Inferior parietal cortex (tissue), 1 donor: ENCODE measurements at regions not wholly inside any gene's neighbourhood (a gene's known extent, or its start where the extent isn't known, plus 50 kb on each side); places are given as distances from the start of the nearest gene placed in this dataset.
A peak's percentile ranks its signal among the peaks of the same experiment; 100 is the strongest.
"Not testable (repeated sequence)": the region's sequence is repeated elsewhere in the genome, so short reads cannot be mapped to it uniquely, and the experiment has no call there.

Experiments used
- DNase-seq: peaks from one replicate; pipeline ENCODE4 v3.0.0-alpha.2; 2016; ENCODE audit errors: extremely low spot score

DNA sequence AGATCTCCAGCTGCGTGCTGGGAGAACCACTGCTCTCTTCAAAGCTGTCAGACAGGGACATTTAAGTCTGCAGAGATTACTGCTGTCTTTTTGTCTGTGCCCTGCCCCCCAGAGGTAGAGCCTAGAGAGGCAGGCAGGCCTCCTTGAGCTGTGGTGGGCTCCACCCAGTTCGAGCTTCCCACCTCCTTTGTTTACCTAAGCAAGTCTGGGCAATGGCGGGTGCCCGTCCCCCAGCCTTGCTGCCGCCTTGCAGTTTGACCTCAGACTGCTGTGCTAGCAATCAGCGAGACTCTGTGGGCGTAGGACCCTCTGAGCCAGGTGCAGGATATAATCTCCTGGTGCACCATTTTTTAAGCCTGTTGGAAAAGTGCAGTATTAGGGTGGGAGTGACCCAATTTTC, 128.6 kb downstream of the ACTR3 start:
- not testable (repeated sequence) for DNase-seq

DNA sequence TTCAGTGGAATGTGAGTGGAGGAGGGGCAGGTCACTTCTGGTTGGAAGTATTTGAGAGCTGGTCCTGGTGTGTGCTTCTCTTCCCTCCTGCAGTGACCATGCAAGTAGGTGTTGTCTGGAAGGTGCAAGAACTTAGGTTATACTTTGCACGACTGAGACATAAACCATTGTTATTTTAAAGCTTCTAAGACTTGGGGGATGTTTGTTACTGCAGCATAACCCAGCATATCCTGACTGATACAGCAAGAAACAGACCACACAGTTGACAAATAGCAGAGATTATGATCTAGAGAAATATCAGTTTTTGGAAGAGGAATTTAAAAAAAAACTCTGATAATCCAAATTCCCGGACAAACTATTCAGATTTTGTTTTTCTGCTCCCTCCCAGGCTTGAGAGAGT, 130.8 kb downstream of the ACTR3 start:
- DNase-seq, result no peak

DNA sequence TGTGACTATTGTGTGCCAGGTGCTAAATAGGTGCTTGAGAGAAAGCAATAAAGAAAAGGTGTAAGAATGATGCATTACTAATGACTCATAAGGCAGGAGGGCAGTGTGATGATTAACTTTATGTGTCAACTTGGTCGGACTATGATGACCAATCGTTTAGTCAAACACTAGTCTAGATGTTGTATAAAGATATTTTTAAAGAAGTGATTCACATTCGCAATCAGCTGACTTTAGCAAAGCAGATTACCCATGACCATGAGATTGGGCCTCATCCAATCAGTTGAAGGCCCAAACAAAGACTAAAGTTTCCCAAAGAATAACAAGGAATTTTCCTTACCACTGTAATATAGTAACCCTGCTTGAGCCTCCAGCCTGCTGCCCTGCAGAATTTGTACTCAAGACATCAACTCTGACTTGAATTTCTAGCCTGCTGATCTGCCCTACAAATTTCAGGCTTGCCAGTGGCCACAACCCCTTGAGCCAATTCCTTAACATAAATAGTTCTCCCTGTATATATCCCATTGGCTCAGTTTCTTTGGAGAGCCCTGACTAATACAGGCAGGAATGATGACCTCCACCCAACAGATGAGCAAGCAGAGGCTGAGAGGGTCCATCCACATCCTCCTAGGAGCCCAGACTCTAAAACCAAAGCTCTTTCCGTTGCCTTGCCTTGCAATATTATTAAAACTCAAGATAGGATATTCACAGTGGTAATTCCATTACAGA, 132.6 kb downstream of the ACTR3 start:
- DNase-seq, result no peak

DNA sequence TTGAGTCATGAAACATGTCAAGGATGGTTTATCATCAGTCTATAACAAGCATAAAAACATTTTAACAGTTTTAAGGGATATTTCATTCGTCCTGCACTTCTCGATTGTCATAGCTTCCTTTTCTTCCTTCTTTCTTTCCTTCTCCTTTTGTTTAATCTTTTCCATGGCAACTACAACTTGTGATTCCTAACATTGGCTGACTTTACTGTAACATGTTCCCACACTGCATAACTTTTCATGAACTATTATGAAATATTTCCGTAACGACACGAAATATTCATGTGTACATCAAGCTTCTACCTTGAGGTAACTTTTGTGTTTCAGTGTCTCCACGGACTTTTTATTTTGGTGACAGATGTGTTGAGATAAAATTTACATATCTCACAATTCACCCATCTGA, 134.4 kb downstream of the ACTR3 start:
- no peak for DNase-seq

DNA sequence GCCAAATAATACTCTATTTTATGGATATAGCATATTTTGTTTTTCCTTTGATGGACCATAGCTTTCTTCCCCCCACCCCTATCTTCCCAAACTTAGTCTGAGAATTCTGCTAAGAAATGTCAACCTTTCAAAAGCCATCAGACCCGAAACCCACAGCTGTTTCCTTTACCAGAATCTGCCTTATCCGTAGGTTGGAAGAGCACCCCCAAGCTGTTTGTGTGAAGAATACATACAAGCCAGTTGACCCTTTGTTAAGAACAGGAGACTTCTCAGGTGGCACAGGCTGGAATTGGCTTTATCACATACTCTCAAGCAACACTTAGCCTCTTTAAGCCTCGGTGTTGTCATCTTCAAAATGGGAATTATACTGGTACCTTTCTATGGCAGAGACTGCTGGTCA, 135.1 kb downstream of the ACTR3 start:
- no peak for DNase-seq

DNA sequence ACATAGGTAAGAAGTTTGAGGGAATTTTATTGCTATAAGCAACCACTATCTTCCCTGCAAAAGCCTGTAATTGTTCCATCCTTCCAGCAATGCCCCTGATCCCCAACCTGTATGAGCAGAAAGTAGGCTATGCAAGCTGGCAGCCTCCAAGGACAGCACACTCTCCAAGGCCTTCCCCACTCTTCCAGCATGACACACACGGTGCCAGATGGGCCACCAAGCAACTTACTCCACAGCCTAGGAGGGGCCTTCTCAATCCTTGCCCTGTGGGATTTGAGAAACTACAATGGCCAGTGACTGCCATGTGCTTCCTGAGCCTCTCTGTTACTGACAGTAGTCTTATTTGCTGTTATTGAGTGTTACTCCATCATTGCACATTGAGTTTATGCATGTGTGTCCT, 137.5 kb downstream of the ACTR3 start:
- no peak for DNase-seq

DNA sequence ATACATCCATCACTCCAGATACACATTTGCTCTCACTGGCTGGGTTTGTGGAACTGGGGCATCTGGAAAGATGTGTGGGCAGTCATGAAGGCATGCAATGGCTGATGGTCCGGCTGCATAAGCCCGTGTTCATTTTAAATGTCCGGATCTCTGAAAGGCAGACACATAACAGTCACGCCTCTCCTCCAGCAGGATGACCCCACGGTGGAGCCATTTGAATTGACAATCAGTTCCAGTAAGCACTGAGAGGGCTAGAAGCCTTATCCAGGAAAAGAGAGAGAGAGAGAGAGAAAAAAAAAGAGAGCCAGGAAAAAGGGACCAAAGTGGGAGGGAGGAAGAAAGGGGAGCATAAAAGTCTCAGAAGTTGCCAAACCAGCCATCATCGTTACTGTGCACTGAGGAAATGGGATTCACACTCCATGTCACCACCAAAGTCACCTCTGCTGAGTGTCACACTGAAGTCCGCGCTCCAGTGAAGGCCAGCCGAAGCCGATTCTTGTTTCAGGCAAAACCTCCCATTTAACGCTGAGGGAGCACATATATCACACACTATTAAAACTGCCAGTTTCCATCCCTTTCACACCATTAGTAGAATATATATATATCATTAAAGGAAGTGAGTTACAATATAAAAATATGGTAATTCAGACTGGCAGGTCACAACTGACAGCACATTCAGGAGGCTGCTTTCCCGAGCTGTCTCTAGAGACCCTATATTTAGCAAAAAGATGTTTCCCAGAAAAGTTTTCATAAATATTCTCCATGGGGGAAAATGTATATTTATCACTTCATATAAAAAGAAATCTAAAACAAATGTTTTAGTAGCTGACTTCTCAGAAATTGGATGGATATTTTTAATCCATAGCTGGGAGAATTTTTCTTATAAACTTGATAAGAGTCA, 142.0 kb downstream of the ACTR3 start:
- no peak for DNase-seq

DNA sequence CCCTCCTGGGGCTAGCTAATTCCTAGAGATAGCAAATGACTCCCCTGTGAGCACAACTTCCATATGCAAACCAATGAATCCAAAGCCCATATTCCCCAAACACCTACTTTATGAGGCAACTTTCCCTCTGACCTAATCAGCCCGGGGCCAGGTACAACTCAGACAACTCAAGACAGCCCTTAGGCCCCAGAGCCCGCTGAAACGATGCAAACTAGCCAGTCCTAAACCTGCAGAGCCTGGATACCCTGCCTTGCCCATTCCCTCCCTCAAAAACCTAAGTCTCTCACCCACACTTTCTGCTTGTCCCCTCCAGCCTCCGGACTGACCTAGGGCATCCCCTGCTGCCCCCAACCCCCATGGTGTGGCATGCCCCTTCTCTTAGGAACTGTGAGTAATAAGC, 142.8 kb downstream of the ACTR3 start:
- DNase-seq, result no peak

DNA sequence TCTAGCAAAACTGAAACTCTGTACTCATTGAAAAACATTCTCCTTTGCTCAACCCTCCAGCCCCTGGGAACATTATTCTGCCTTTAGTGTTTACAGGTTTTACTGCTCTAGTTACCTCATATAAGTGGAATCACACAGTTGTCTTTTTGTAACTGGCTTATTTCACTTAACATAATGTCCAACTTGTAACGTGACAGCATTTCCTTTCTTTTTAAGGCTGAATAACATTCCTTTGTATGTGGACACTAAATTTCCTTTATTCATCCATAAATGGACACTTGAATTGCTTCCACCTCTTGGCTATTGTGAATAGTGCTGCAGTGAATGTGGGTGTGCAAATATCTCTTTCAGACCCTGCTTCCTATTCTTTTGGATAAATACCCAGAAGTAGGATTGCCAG, 144.9 kb downstream of the ACTR3 start:
- DNase-seq, result no peak

DNA sequence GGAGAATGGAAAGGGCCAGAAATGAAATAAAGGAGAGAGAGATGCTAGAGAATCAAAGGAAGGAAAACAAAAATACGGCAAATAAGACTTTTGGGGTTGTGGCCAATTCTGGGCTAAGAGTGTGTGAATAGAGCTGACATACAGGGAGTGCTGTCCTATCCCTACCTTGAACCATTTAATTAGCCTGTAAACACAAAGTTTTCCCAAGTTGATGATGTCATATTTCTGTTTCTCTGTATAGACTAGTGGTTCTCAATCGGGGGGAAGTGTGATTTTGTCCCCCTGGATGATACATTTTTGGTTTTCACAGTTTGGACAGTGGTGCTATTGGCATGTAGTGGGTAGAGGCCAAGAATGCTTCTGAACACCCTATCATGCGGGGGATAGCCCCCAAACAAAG, 148.8 kb downstream of the ACTR3 start:
- no peak for DNase-seq

DNA sequence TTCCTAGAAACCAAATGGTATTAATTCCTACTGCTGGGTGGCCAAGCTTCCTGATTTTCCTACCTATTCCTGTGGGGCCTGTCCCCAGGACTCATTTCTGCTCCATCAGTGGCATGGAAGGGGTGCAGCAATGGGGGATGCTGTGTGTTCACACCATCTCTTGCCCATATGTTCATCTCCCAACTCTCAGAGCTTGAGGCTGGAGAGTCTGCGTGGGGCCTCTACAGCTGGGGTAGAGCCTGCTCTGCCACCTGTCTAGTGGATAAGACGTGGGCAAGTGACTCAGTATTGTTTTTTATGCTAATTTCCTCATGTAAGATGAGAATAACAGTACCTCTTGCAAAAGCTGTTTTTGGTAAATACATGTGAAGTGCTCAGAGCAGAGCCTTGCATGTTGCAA, 149.8 kb downstream of the ACTR3 start:
- peak; percentile 20 for DNase-seq

DNA sequence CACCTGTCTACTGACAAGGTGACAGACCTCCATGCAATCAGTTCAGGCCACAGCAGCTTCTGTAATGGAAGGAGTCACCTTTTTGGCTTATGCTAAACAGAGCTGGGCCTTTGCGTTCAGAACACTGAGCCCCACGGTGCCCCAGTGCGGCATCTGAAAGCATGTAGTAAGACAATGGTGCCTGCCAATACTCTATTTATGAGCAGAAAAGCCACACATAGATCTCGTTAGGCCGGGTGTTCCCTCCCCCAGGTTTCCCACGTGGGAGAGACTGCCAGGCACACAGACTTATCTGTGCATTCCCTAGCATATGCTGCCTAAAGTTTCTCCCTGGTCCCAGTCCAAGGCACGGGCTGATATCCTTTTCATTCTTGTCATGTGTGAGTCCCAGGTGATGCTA, 150.9 kb downstream of the ACTR3 start:
- peak; percentile 53 for DNase-seq

DNA sequence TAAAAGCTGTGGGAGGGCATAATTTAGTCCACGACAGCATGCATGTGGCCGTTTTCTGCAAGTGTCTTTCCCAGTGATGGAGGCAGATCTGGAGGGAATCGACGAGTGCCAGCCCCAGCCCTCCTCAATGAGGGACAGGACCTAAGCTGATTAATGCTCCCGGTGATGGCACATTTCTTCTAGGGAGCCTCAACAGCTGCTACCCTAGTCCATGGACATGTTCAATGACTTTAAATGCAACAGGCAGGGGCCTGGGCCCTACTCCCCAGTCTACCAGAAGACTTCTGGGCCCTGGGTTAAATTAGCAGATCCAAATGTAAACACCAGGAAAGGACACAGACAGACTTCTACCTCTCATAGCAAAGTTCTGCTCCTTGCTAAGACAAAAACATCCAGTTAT, 155.1 kb downstream of the ACTR3 start:
- DNase-seq, result no peak

DNA sequence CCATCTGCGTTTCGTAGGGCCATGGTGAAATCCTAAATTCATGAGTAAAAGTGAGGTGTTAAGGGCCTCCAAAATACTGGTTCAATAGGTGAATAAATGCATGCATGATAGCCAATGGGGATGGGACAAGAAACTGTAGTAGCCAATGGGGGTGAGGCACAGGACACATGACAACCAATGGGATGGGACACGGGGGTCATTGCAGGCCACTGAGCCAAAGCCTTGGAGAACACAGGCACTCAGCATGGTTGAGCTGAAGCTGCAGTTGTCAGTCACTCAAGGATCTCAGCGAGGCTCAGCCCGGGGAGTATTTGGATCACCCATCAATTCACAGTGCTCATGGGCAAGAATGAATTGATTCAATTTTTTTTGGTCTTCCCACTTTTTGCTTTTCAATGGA, 156.5 kb downstream of the ACTR3 start:
- no peak for DNase-seq

DNA sequence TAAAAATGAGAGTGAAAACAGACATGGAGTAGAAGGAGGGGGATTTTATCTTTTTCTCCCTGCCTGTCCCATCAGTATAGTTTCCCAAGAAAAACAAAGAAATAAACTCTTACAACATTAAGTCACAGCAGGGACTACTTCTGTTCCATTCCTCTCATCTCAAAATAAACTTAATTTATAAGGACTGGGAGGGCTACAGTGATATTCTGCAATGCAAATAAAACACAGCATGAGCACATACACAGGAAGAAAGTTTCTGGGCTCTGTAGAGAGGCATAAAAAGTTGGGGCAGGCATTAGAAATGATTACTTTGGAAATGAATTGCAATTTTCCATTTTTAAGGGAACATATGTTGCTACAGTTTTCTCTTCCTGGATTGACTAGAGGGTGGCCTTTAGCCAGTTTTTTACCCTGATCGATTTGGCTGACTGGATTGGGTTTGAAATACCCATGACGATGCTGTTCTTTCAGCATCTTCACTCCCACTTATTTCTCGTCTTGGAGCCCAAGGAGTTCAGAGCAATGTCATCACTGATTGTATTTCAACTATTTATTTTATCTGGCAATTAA, 157.1 kb downstream of the ACTR3 start:
- DNase-seq, result no peak

DNA sequence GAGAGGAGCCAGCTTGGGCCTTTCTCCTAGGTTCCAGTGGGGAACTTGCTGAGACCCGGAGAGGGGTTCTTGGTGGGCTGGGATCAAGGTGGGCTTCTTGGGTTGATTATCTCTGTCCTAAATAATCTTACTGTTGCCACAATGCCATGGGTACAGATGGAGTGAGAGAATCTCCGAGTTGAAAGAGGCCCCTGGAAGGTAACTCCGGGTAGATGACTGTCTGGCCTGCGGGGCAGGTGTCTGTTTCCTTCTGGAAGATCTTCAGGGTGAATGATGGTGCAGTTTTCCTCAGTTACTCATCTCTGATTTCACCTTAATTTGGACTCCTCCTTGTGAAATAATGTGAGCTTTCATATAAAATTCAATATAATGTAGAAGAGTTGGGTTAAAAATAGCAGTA, 159.4 kb downstream of the ACTR3 start:
- DNase-seq, result no peak

DNA sequence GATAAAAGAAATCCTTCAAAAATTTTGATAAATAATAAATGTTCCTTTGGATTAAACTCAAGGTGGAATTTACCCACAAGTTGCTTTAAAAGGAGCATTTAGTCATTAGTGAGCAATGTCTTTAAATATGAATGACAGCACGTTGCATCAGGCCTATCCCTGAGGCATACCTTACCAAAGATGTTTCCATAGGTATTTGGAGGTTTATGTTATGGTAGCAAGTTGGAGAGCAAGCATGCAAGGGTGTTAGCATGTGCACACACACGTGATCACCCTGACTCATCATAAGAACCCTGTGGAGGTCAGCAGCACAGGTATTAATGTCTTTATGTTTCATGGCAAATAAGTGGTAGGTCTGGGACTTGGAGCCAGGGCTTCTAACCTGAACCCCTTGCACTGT, 159.9 kb downstream of the ACTR3 start:
- DNase-seq, result no peak

DNA sequence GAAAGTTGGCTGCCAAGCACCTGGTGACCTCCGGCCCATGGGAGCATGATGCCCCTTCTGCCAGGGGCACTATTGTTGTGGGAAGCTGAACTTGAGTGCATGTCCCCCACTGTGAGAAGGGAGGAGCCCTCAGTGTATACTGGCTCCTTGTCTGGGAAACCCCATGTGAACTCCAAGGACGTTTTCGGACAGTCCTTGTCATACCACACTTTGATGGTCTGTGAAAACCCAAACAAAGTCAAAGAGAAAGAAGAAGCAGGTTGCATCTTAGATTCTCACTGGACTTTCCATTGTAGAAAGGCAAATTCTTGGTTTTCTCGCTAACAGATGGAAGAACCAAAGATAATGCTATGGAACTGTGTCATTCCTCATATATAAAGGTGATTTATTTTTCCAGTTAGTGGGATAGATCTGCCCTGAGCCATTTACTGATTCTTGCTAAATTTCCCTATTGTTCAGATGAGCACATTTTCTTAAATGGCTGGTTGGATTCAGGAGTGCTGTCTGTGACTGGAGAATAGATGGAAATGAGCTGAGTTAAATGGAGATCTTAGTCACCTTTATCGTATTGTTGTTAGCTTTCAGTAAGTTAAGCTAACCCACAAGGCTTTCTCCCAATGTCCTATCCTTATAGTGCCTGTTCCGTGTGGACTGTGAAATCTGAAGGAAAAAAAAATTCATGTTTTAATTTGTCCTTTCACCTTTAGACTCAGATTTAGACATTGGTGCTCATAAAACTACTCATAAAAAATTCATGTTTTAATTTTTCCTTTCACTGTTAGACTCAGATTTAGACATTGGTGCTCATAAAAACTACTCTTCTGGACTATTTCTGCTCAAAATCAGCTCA, 166.6 kb downstream of the ACTR3 start:
- DNase-seq, result no peak

DNA sequence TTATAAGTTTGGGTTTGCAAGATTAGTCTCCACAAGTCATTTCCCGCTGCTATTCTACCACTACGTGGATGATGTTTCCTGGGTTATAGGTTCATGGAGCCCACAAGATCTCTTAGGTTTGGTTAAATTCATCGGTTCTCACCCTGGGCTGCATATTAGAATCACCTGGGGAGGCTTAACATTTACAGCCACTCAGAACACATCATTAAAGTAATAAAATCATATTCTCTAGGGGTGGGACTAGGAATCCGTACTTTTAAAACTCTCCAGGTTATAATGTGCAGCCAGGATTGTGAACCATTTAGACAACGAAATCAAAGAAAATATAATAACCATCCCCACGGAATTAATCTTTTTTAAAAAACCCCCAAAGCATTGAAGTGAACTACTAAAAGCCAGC, 167.7 kb downstream of the ACTR3 start:
- DNase-seq, result no peak

DNA sequence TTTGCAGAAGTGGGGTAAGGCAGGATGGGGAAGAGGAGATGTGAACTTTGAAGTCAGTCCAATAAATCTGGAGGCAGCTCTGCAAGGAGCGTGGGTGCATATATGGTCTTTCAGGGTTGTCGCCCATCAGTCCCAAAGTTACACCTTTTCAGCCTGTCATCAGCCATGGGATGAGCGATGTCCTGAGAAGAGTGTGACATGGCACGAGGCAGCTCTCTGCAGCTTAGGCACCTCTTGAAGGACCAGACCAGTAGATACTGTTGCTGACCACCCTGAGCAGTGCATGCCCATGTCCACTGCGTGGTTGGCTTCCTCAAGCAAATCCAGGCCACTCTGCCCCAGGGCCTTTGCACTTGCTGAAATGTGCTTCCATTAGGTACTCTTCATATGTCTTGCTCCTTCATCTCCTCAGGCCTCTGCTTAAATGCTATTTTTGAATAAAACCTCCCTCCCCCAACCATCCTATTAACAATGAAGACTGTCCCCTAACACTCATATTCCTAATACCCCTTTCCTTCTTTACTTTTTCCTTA, 171.7 kb downstream of the ACTR3 start:
- DNase-seq, result no peak

DNA sequence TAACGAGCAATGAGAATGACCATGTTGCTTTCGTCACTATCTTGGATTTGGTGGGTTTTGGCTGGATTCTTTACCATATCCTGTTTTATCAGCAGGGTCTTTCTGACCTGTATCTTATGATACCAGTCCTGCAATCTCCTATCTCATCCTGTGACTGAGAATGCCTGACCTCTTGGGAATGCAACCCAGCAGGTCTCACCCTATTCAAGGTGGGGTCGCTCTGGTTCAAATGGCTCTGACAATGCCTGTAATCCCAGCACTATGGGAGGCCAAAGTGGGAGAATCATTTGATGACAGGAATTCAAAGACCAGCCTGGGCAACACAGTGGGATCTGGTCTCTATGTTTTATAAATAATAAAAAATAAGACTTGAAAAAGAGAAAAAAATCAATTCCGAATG, 173.5 kb downstream of the ACTR3 start:
- no peak for DNase-seq

DNA sequence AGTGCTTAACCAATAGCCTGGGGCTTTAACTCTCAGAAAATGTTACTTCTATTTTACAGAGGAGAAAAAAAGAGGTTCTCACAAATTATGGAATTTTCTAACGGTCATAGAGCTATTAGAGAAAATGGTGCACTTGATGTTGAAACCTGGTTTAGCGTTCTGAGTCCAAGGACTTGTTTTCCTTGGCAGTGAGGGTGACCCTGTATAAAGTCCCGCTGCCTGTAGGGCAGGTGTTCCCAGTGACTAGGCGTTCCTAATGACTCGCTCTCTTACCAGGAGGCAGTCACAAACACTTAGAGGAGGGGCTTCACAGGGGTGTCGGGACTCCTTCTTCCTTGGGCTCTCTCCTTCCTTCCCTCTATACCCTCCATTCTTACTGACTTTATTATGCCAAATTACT, 175.8 kb downstream of the ACTR3 start:
- DNase-seq, result no peak
